ENCODE measurements at regions not wholly inside any gene's neighbourhood (a gene's known extent, or its start where the extent isn't known, plus 50 kb on each side); places are given as distances from the start of the nearest gene placed in this dataset.

GRCh38 chr1:233780049-233780448, 124.4 kb upstream of the SLC35F3 start:
- in situ Hi-C loops (cut with MboI) (no loop called here), intact Hi-C loops (cut with micrococcal nuclease; ENCODE audit: unreplicated experiment) (no loop called here)
- CTCF ChIA-PET = no interaction called here
- H4K20me1 ChIP-seq (ENCODE audit: control insufficient read depth, insufficient read depth) = no peaks in the 10 kb centered on the region
- no peak overlapping the region for H3K4me3 ChIP-seq
- H3K4me1 ChIP-seq (ENCODE audit: control insufficient read depth, insufficient read depth, low read length) = no peaks in the 10 kb centered on the region
- no peak for ATAC-seq
- DNase-seq (ENCODE audit: low read depth, low spot score) = no peak
- H2AFZ ChIP-seq (ENCODE audit: control insufficient read depth, low read depth, low read length) = no peak overlapping the region
- no TSS peak for BruUV-seq (replicated peaks)
- FAIRE-seq = no peak
- H3K79me2 ChIP-seq (ENCODE audit: control insufficient read depth, insufficient read depth, low read length) = no peaks in the 10 kb centered on the region
- 24% methylated on average over 2 of the region's 2 CpGs for WGBS (ENCODE audit: insufficient coverage, insufficient replicate concordance, low lambda C conversion rate, missing lambda C conversion rate)
- H3K27me3 ChIP-seq (replicated peaks in 1 of 2; ENCODE audit: control insufficient read depth in 2 of 2, insufficient read depth in 2 of 2, low read length in 1 of 2) = no peaks in the 10 kb centered on the region
- no peak overlapping the region for H3K27ac ChIP-seq (ENCODE audit: control insufficient read depth, insufficient read depth)
- no peak overlapping the region for H3K9ac ChIP-seq (ENCODE audit: control insufficient read depth, insufficient read depth, low read length)
- H3K4me2 ChIP-seq (ENCODE audit: control insufficient read depth, insufficient read depth) = no peak overlapping the region
- TF ChIP-seq ZSCAN29 (IDR thresholded peaks at IDR 0.05) (no peak), NFYB (IDR thresholded peaks at IDR 0.05; ENCODE audit: insufficient read depth, low read depth, low read length) (no peak), ZNF592 (IDR thresholded peaks at IDR 0.05) (no peak)
- RAD21 ChIA-PET (ENCODE audit: unreplicated experiment) = no interaction called here
- H3K36me3 ChIP-seq (ENCODE audit: control insufficient read depth in 2 of 2, insufficient read depth in 2 of 2, low read length in 1 of 2) = no peaks in the 10 kb centered on the region
- POLR2A ChIA-PET = no interaction called here
- SMC1A ChIA-PET (ENCODE audit: uncharacterized antibody, unreplicated experiment) = interaction anchor here (0.7 to 1.0 kb wide), 2 partner anchors 45 to 167 kb away, joined by 3 read pairs; partner anchors contain the start of gene KCNK1
- H3K9me3 ChIP-seq (replicated peaks; ENCODE audit: control insufficient read depth, insufficient read depth, low read length) = no peaks in the 10 kb centered on the region; the same call in 2 of the 3 replicates

Data from GM12878 (cell line).